ENCODE measurements at regions not wholly inside any gene's neighbourhood (a gene's known extent, or its start where the extent isn't known, plus 50 kb on each side); places are given as distances from the start of the nearest gene placed in this dataset.

DNA sequence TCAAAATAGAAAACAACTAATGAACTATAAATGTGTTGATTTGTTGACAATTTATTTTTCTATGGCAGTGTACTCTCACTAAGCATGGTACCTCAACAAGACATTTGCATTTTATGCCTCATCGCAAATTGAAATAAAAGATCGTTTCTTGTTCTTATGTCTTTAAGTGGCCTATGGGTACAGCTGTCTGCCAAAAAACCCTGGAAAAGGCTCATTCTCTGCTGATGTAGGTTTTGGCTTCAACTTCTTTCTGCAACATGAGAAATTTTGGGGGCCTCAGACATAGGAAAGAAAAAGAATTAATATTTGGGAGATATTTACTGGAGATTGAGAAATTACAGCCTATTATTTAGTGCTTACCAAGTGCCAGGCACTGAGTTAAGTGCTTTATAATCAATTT is 205.1 kb upstream of the DPP10 start (continued):
- TF ChIP-seq, protein P1, sequence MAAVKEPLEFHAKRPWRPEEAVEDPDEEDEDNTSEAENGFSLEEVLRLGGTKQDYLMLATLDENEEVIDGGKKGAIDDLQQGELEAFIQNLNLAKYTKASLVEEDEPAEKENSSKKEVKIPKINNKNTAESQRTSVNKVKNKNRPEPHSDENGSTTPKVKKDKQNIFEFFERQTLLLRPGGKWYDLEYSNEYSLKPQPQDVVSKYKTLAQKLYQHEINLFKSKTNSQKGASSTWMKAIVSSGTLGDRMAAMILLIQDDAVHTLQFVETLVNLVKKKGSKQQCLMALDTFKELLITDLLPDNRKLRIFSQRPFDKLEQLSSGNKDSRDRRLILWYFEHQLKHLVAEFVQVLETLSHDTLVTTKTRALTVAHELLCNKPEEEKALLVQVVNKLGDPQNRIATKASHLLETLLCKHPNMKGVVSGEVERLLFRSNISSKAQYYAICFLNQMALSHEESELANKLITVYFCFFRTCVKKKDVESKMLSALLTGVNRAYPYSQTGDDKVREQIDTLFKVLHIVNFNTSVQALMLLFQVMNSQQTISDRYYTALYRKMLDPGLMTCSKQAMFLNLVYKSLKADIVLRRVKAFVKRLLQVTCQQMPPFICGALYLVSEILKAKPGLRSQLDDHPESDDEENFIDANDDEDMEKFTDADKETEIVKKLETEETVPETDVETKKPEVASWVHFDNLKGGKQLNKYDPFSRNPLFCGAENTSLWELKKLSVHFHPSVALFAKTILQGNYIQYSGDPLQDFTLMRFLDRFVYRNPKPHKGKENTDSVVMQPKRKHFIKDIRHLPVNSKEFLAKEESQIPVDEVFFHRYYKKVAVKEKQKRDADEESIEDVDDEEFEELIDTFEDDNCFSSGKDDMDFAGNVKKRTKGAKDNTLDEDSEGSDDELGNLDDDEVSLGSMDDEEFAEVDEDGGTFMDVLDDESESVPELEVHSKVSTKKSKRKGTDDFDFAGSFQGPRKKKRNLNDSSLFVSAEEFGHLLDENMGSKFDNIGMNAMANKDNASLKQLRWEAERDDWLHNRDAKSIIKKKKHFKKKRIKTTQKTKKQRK (IDR thresholded peaks at IDR 0.05; ENCODE audit: low read depth, low read length): no peak
- TF ChIP-seq, protein P2, sequence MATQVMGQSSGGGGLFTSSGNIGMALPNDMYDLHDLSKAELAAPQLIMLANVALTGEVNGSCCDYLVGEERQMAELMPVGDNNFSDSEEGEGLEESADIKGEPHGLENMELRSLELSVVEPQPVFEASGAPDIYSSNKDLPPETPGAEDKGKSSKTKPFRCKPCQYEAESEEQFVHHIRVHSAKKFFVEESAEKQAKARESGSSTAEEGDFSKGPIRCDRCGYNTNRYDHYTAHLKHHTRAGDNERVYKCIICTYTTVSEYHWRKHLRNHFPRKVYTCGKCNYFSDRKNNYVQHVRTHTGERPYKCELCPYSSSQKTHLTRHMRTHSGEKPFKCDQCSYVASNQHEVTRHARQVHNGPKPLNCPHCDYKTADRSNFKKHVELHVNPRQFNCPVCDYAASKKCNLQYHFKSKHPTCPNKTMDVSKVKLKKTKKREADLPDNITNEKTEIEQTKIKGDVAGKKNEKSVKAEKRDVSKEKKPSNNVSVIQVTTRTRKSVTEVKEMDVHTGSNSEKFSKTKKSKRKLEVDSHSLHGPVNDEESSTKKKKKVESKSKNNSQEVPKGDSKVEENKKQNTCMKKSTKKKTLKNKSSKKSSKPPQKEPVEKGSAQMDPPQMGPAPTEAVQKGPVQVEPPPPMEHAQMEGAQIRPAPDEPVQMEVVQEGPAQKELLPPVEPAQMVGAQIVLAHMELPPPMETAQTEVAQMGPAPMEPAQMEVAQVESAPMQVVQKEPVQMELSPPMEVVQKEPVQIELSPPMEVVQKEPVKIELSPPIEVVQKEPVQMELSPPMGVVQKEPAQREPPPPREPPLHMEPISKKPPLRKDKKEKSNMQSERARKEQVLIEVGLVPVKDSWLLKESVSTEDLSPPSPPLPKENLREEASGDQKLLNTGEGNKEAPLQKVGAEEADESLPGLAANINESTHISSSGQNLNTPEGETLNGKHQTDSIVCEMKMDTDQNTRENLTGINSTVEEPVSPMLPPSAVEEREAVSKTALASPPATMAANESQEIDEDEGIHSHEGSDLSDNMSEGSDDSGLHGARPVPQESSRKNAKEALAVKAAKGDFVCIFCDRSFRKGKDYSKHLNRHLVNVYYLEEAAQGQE (IDR thresholded peaks at IDR 0.05; ENCODE audit: low read depth, low read length): no peak
- TF ChIP-seq CHD2 (IDR thresholded peaks at IDR 0.05; ENCODE audit: borderline replicate concordance, low read depth, low read length) (no peak), SIN3A (IDR thresholded peaks at IDR 0.05; ENCODE audit: low read depth, low read length) (no peak), RUNX3 (IDR thresholded peaks at IDR 0.05; ENCODE audit: low read length) (no peak), CREM (IDR thresholded peaks at IDR 0.05; ENCODE audit: low read depth) (no peak), LARP7 (IDR thresholded peaks at IDR 0.05) (no peak), NR2F1 (conservative IDR thresholded peaks at IDR 0.05) (no peak)
- TF ChIP-seq, protein P3, sequence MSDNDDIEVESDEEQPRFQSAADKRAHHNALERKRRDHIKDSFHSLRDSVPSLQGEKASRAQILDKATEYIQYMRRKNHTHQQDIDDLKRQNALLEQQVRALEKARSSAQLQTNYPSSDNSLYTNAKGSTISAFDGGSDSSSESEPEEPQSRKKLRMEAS (IDR thresholded peaks at IDR 0.05; ENCODE audit: low read depth, low read length): no peak
- TF ChIP-seq, protein P4, sequence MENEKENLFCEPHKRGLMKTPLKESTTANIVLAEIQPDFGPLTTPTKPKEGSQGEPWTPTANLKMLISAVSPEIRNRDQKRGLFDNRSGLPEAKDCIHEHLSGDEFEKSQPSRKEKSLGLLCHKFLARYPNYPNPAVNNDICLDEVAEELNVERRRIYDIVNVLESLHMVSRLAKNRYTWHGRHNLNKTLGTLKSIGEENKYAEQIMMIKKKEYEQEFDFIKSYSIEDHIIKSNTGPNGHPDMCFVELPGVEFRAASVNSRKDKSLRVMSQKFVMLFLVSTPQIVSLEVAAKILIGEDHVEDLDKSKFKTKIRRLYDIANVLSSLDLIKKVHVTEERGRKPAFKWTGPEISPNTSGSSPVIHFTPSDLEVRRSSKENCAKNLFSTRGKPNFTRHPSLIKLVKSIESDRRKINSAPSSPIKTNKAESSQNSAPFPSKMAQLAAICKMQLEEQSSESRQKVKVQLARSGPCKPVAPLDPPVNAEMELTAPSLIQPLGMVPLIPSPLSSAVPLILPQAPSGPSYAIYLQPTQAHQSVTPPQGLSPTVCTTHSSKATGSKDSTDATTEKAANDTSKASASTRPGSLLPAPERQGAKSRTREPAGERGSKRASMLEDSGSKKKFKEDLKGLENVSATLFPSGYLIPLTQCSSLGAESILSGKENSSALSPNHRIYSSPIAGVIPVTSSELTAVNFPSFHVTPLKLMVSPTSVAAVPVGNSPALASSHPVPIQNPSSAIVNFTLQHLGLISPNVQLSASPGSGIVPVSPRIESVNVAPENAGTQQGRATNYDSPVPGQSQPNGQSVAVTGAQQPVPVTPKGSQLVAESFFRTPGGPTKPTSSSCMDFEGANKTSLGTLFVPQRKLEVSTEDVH (IDR thresholded peaks at IDR 0.05; ENCODE audit: low read depth, partially characterized antibody): no peak
